K562 (cell line): ENCODE measurements at regions not wholly inside any gene's neighbourhood (a gene's known extent, or its start where the extent isn't known, plus 50 kb on each side); places are given as distances from the start of the nearest gene placed in this dataset.

ENCODE experiments used
- ATAC-seq: fragments of 200-7000 bp; cut with Tn5 transposase; 3 replicates; pipeline ENCODE4 v1.9.1; 2020; ENCODE audit warnings: moderate library complexity
- BruUV-seq: library from RNA; stranded (reverse); fragments of 400-500 nt; replicated peaks from 2 replicates; lab custom pipeline; 2021; lab: Mats Ljungman, UMichigan
- CTCF ChIA-PET: fragments of 300-600 bp; formaldehyde crosslinking; extraction: SDS; loops from one replicate; lab custom pipeline; 2021; ENCODE audit warnings: low intra/inter-chr PET ratio; lab: Yijun Ruan, JAX
- POLR2A ChIA-PET: fragments of 300-600, 350-650 bp; sonication (Branson Sonifier 250); formaldehyde crosslinking; extraction: SDS; loops from one replicate; lab custom pipeline; 2021; ENCODE audit warnings: antibody characterized with exemption, inconsistent platforms; lab: Yijun Ruan, JAX
- DNase-seq, 4 experiments: peaks; one replicate each; pipeline versions ENCODE4 v3.0.0 to v3.0.0-alpha.2; 2011 to 2018; ENCODE audit warnings: low spot score in 3 of 4, mixed read lengths in 3 of 4; ENCODE audit errors: extremely low read depth in 1 of 4
- FAIRE-seq: peaks from 2 replicates; lab custom pipeline; 2011; peaks lifted over from hg19 to GRCh38; lab: Jason Lieb, UNC
- H2AFZ ChIP-seq: 2 replicates; pipeline ENCODE4 v1.6.0; 2011; ENCODE audit warnings: low read depth, low read length, control low read depth, inconsistent platforms
- H3K27ac ChIP-seq: fragments of 200-600 bp; 3 replicates; pipeline ENCODE4 v1.8.0; 2011; ENCODE audit warnings: low read depth, mild to moderate bottlenecking, control low read depth, inconsistent platforms, low read length, moderate library complexity, mixed read lengths; ENCODE audit errors: extremely low read depth
- H3K27me3 ChIP-seq, 2 experiments: fragments of 300-600 bp in 1 of 2; 2 replicates in 1 of 2; 3 replicates in 1 of 2; pipeline versions ENCODE4 v1.6.0 to v1.8.0; 2011; ENCODE audit warnings: inconsistent platforms in 2 of 2, low read length in 2 of 2, mild to moderate bottlenecking in 1 of 2, mixed read lengths in 1 of 2, moderate library complexity in 1 of 2; ENCODE audit not compliant: control insufficient read depth in 2 of 2, insufficient read depth in 2 of 2
- H3K36me3 ChIP-seq: fragments of 300-600 bp; 3 replicates; pipeline ENCODE4 v1.8.0; 2011; ENCODE audit warnings: mild to moderate bottlenecking, low read length, inconsistent platforms; ENCODE audit not compliant: control insufficient read depth, insufficient read depth
- H3K4me1 ChIP-seq, 2 experiments: fragments of 200-600 bp in 1 of 2; replicated peaks in 1 of 2; 2 replicates in 1 of 2; 3 replicates in 1 of 2; pipeline versions ENCODE4 v1.5.1 to v1.8.0; 2011; ENCODE audit warnings: inconsistent platforms in 2 of 2, low read length in 2 of 2, mild to moderate bottlenecking in 1 of 2, mixed read lengths in 1 of 2, moderate library complexity in 1 of 2; ENCODE audit not compliant: control insufficient read depth in 2 of 2, insufficient read depth in 2 of 2
- H3K4me2 ChIP-seq: 2 replicates; pipeline ENCODE4 v1.6.1; 2011; ENCODE audit warnings: low read length, control low read depth, inconsistent platforms, mixed read lengths; ENCODE audit not compliant: insufficient read depth
- H3K4me3 ChIP-seq: fragments of 200-600 bp; sonication (generic), shearing (Covaris generic); 2 replicates; pipeline ENCODE4 v1.5.1; 2016; ENCODE audit warnings: control low read depth, inconsistent platforms
- H3K79me2 ChIP-seq: fragments of 200-600 bp; 3 replicates; pipeline ENCODE4 v1.8.0; 2011; ENCODE audit warnings: low read length, inconsistent platforms; ENCODE audit not compliant: control insufficient read depth, insufficient read depth
- H3K9ac ChIP-seq, 2 experiments: 2 replicates each; pipeline versions ENCODE4 v1.6.0 to v1.6.1; 2011; ENCODE audit warnings: low read depth in 2 of 2, low read length in 2 of 2, control low read depth in 1 of 2, inconsistent platforms in 1 of 2, mild to moderate bottlenecking in 1 of 2, mixed read lengths in 1 of 2; ENCODE audit not compliant: insufficient read depth in 1 of 2
- H3K9me1 ChIP-seq: one replicate; pipeline ENCODE4 v1.6.0; 2011; ENCODE audit warnings: inconsistent platforms, mild to moderate bottlenecking, low read length, moderate library complexity; ENCODE audit not compliant: control insufficient read depth, insufficient read depth
- H3K9me3 ChIP-seq: replicated peaks from 2 replicates; pipeline ENCODE4 v1.5.1; 2011; ENCODE audit warnings: low read depth, low read length, inconsistent platforms; ENCODE audit not compliant: control insufficient read depth, insufficient read depth
- H4K20me1 ChIP-seq: replicated peaks from 2 replicates; pipeline ENCODE4 v1.6.1; 2011; ENCODE audit warnings: low read length, inconsistent platforms, mixed read lengths; ENCODE audit not compliant: control insufficient read depth, insufficient read depth
- BHLHE40 ChIP-seq: IDR thresholded peaks from 2 replicates; pipeline ENCODE4 v1.6.1; 2011; ENCODE audit warnings: low read length, improper control_type of control experiment
- BMI1 ChIP-seq: fragments of 150-350 bp; IDR thresholded peaks from 2 replicates; pipeline ENCODE4 v1.6.1; 2014; ENCODE audit warnings: low read length
- COPS2 ChIP-seq: fragments of 450-650 bp; conservative IDR thresholded peaks from 2 replicates; pipeline ENCODE4 v1.6.1; 2016; ENCODE audit warnings: mild to moderate bottlenecking, moderate library complexity
- EP400 ChIP-seq: fragments of 450-650 bp; IDR thresholded peaks from 2 replicates; pipeline ENCODE4 v1.6.1; 2017; ENCODE audit warnings: antibody characterized with exemption, mild to moderate bottlenecking, moderate library complexity
- HDGF ChIP-seq: fragments of 450-650 bp; IDR thresholded peaks from 2 replicates; pipeline ENCODE4 v1.6.1; 2016
- KAT8 ChIP-seq: fragments of 450-650 bp; IDR thresholded peaks from 2 replicates; pipeline ENCODE4 v1.6.1; 2016; ENCODE audit warnings: low read depth, mild to moderate bottlenecking
- MAFF ChIP-seq: IDR thresholded peaks from 2 replicates; pipeline ENCODE4 v1.6.1; 2012; ENCODE audit warnings: low read length, improper control_type of control experiment
- NCOA2 ChIP-seq, 2 experiments: fragments of 450-650 bp; IDR thresholded peaks; 2 replicates each; pipeline ENCODE4 v1.6.1; 2018; ENCODE audit warnings: mild to moderate bottlenecking in 2 of 2, moderate library complexity in 1 of 2; ENCODE audit not compliant: partially characterized antibody in 2 of 2
- NONO ChIP-seq, 2 experiments: fragments of 200-400 bp in 1 of 2; fragments of 450-650 bp in 1 of 2; formaldehyde crosslinking in 1 of 2; IDR thresholded peaks; 2 replicates each; pipeline ENCODE4 v1.6.1; 2017; ENCODE audit warnings: low read depth in 2 of 2, mild to moderate bottlenecking in 2 of 2, moderate library complexity in 2 of 2, low read length in 1 of 2
- POLR2AphosphoS2 ChIP-seq: IDR thresholded peaks from 2 replicates; pipeline ENCODE4 v1.6.1; 2012; ENCODE audit warnings: low read length, improper control_type of control experiment
- SREBF2 ChIP-seq: sonication (generic); formaldehyde crosslinking; IDR thresholded peaks from 2 replicates; pipeline ENCODE4 v1.4.0; 2020; ENCODE audit warnings: mild to moderate bottlenecking, missing genetic modification reagents
- WGBS: fragments of 100-300 bp; shearing (Covaris generic); methylation state at CpG from one replicate; pipeline ENCODE4 v1.1.6; 2016; ENCODE audit warnings: low coverage, mixed read lengths; ENCODE audit not compliant: insufficient coverage; ENCODE audit errors: missing lambda C conversion rate; 5-methylcytosine and 5-hydroxymethylcytosine counted together
- in situ Hi-C: fragments of 300-500 bp; cut with MboI; formaldehyde crosslinking; loops from 4 replicates; pipeline ENCODE4 v1.15.0; 2018; ENCODE audit warnings: inconsistent platforms, mixed read lengths
- intact Hi-C: fragments of 100-400 bp; cut with micrococcal nuclease; formaldehyde crosslinking; loops from 2 replicates; pipeline ENCODE4 v1.14.2; 2022
- TF ChIP-seq, protein P1 (sequence below): sonication (generic); formaldehyde crosslinking; IDR thresholded peaks from 2 replicates; pipeline ENCODE4 v1.8.0; 2022; ENCODE audit warnings: mild to moderate bottlenecking, missing genetic modification reagents
- TF ChIP-seq, protein P2 (sequence below): fragments of 200-800 bp; sonication (Bioruptor generic); IDR thresholded peaks from 2 replicates; pipeline ENCODE4 v1.6.1; 2016; ENCODE audit warnings: missing genetic modification characterization, missing compliant biosample characterization
- TF ChIP-seq, protein P3 (sequence below): sonication (generic); formaldehyde crosslinking; IDR thresholded peaks from 2 replicates; pipeline ENCODE4 v1.8.0; 2022; ENCODE audit warnings: mild to moderate bottlenecking, missing genetic modification reagents
- TF ChIP-seq, protein P4 (sequence below): fragments of 450-650 bp; formaldehyde crosslinking; IDR thresholded peaks from 2 replicates; pipeline ENCODE4 v1.4.0; 2020; ENCODE audit warnings: mild to moderate bottlenecking, moderate library complexity

DNA sequence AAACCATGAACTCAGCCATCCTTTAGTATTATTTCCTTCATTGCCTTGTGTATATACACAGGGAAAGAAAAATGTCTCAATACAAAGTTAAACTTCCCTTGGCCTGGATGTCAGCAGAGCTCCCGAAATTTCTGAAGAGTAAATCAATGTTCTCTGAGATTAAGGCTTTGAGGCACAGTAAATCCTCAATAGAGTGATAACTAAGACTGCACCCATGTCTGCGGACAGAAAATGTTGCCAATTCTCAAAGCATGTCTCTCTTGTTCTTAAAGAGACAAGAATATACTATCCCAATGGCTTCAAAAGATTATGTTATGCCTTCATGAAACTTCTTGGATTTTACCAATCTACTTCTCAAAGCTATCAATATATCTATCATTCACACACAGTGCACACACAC, 1196.7 kb upstream of the TENM4 start (continued):
- TF ChIP-seq, protein P1, sequence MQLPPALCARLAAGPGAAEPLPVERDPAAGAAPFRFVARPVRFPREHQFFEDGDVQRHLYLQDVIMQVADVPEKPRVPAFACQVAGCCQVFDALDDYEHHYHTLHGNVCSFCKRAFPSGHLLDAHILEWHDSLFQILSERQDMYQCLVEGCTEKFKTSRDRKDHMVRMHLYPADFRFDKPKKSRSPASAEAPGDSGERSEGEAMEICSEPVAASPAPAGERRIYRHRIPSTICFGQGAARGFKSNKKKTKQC, result no peak
- TF ChIP-seq BMI1 (no peak), KAT8 (no peak), COPS2 (no peak), MAFF (no peak), BHLHE40 (no peak), EP400 (no peak)

DNA sequence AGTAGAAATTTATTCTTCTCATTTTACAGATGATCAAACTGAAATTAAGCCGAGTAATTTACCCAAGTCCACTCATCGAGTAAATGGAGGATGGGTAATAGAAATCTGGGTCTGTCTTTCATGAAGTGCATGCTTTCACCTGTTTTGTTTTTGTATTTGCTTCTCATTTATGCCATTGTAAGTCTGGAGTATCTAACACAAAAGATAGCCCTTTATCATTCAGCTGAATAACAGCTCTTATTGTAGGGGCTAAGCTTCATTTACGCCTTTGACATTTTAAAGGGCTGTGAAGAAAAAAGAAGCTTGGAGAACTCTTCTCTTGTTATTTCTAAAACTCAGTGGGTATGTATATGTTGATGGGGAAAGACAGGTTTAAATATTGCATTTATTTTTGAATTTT, 1196.2 kb upstream of the TENM4 start:
- Histone ChIP-seq H3K9me1 (no peaks in the 10 kb centered on the region), H3K79me2 (no peaks in the 10 kb centered on the region), H3K27me3 (no peaks in the 10 kb centered on the region), H3K36me3 (no peaks in the 10 kb centered on the region), H3K9ac (no peak overlapping the region), H3K4me3 (no peak overlapping the region), H2AFZ (no peak overlapping the region), H4K20me1 (no peaks in the 10 kb centered on the region), H3K4me2 (no peak overlapping the region), H3K9me3 (no peaks in the 10 kb centered on the region), H3K27ac (no peak overlapping the region), H3K4me1 (no peaks in the 10 kb centered on the region)
- 0% methylated on average over 3 of the region's 3 CpGs for WGBS
- FAIRE-seq, result no peak
- no TSS peak for BruUV-seq
- POLR2A ChIA-PET, result no interaction called here
- DNase-seq, result no peak
- ATAC-seq, result no peak
- intact Hi-C loops (no loop called here), in situ Hi-C loops (no loop called here)
- CTCF ChIA-PET, result no interaction called here
- TF ChIP-seq HDGF, result no peak
- TF ChIP-seq NCOA2 (IDR thresholded peaks at IDR 0.05; ENCODE audit: partially characterized antibody in 2 of 2), result no peak
- no peak for TF ChIP-seq SREBF2 (CRISPR knock-in tag)
- no peak for TF ChIP-seq POLR2AphosphoS2
- TF ChIP-seq, protein P2, sequence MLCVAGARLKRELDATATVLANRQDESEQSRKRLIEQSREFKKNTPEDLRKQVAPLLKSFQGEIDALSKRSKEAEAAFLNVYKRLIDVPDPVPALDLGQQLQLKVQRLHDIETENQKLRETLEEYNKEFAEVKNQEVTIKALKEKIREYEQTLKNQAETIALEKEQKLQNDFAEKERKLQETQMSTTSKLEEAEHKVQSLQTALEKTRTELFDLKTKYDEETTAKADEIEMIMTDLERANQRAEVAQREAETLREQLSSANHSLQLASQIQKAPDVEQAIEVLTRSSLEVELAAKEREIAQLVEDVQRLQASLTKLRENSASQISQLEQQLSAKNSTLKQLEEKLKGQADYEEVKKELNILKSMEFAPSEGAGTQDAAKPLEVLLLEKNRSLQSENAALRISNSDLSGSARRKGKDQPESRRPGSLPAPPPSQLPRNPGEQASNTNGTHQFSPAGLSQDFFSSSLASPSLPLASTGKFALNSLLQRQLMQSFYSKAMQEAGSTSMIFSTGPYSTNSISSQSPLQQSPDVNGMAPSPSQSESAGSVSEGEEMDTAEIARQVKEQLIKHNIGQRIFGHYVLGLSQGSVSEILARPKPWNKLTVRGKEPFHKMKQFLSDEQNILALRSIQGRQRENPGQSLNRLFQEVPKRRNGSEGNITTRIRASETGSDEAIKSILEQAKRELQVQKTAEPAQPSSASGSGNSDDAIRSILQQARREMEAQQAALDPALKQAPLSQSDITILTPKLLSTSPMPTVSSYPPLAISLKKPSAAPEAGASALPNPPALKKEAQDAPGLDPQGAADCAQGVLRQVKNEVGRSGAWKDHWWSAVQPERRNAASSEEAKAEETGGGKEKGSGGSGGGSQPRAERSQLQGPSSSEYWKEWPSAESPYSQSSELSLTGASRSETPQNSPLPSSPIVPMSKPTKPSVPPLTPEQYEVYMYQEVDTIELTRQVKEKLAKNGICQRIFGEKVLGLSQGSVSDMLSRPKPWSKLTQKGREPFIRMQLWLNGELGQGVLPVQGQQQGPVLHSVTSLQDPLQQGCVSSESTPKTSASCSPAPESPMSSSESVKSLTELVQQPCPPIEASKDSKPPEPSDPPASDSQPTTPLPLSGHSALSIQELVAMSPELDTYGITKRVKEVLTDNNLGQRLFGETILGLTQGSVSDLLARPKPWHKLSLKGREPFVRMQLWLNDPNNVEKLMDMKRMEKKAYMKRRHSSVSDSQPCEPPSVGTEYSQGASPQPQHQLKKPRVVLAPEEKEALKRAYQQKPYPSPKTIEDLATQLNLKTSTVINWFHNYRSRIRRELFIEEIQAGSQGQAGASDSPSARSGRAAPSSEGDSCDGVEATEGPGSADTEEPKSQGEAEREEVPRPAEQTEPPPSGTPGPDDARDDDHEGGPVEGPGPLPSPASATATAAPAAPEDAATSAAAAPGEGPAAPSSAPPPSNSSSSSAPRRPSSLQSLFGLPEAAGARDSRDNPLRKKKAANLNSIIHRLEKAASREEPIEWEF (CRISPR knock-in tag), result no peak
- TF ChIP-seq, protein P3, sequence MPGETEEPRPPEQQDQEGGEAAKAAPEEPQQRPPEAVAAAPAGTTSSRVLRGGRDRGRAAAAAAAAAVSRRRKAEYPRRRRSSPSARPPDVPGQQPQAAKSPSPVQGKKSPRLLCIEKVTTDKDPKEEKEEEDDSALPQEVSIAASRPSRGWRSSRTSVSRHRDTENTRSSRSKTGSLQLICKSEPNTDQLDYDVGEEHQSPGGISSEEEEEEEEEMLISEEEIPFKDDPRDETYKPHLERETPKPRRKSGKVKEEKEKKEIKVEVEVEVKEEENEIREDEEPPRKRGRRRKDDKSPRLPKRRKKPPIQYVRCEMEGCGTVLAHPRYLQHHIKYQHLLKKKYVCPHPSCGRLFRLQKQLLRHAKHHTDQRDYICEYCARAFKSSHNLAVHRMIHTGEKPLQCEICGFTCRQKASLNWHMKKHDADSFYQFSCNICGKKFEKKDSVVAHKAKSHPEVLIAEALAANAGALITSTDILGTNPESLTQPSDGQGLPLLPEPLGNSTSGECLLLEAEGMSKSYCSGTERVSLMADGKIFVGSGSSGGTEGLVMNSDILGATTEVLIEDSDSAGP (CRISPR knock-in tag), result no peak
- no peak for TF ChIP-seq NONO (IDR thresholded peaks at IDR 0.05; ENCODE audit: low read depth in 2 of 2, low read length in 1 of 2)
- TF ChIP-seq, protein P4, sequence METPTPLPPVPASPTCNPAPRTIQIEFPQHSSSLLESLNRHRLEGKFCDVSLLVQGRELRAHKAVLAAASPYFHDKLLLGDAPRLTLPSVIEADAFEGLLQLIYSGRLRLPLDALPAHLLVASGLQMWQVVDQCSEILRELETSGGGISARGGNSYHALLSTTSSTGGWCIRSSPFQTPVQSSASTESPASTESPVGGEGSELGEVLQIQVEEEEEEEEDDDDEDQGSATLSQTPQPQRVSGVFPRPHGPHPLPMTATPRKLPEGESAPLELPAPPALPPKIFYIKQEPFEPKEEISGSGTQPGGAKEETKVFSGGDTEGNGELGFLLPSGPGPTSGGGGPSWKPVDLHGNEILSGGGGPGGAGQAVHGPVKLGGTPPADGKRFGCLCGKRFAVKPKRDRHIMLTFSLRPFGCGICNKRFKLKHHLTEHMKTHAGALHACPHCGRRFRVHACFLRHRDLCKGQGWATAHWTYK, result no peak
- TF ChIP-seq BMI1, result no peak
